ENCODE measurements at regions not wholly inside any gene's neighbourhood (a gene's known extent, or its start where the extent isn't known, plus 50 kb on each side); places are given as distances from the start of the nearest gene placed in this dataset.

DNA sequence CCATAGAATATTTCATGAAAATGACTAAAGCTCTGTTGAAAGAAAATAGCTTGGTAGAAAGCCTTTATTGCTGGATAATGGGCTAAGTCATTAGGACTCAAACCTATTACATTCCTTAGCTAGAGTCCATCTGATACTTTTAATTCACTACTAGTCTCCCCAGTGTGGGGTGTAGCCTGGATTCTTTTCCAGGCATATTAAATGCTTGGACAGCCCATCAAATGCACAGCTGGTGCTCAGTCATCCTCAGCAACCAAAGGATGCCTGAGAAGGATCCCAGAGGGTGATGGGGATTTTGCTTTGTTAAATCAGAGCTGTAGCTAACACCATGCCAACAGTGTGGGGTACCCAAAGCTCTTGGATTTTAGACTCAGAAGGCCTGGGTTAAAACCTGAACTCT is 153.5 kb downstream of the DLEU7 start:
- TF ChIP-seq, protein P1, sequence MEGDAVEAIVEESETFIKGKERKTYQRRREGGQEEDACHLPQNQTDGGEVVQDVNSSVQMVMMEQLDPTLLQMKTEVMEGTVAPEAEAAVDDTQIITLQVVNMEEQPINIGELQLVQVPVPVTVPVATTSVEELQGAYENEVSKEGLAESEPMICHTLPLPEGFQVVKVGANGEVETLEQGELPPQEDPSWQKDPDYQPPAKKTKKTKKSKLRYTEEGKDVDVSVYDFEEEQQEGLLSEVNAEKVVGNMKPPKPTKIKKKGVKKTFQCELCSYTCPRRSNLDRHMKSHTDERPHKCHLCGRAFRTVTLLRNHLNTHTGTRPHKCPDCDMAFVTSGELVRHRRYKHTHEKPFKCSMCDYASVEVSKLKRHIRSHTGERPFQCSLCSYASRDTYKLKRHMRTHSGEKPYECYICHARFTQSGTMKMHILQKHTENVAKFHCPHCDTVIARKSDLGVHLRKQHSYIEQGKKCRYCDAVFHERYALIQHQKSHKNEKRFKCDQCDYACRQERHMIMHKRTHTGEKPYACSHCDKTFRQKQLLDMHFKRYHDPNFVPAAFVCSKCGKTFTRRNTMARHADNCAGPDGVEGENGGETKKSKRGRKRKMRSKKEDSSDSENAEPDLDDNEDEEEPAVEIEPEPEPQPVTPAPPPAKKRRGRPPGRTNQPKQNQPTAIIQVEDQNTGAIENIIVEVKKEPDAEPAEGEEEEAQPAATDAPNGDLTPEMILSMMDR (IDR thresholded peaks at IDR 0.05): no peak
- TF ChIP-seq POLR2A (IDR thresholded peaks at IDR 0.05): no peak

All from body of pancreas (tissue), 4 donors.